Endothelial cell of umbilical vein (primary cell): ENCODE measurements at regions not wholly inside any gene's neighbourhood (a gene's known extent, or its start where the extent isn't known, plus 50 kb on each side); places are given as distances from the start of the nearest gene placed in this dataset.

Experiments used
- BruUV-seq: library from RNA; stranded (reverse); fragments of 400-500 nt; replicated peaks from 2 replicates; lab custom pipeline; 2021; lab: Mats Ljungman, UMichigan
- CTCF ChIA-PET: fragments of 300-600, 350-600 bp; sonication (Branson Sonifier 250); formaldehyde crosslinking; loops from one replicate; lab custom pipeline; 2021; ENCODE audit warnings: antibody characterized with exemption, inconsistent platforms; lab: Charles Lee
- POLR2A ChIA-PET: fragments of 300-600, 350-600 bp; sonication (Branson Sonifier 250); formaldehyde crosslinking; loops from one replicate; lab custom pipeline; 2021; ENCODE audit warnings: antibody characterized with exemption, inconsistent platforms; lab: Charles Lee
- DNase-seq: peaks from one replicate; pipeline ENCODE4 v3.0.0-alpha.2; 2011; ENCODE audit warnings: low read depth, low spot score
- FAIRE-seq: peaks from 2 replicates; lab custom pipeline; 2011; peaks lifted over from hg19 to GRCh38; lab: Jason Lieb, UNC
- H2AFZ ChIP-seq: 2 replicates; pipeline ENCODE4 v1.6.0; 2012; ENCODE audit warnings: low read depth, low read length, control low read depth, inconsistent platforms
- H3K27ac ChIP-seq: 2 replicates; pipeline ENCODE4 v1.5.1; 2011; ENCODE audit warnings: low read depth, mild to moderate bottlenecking, control low read depth, low read length, moderate library complexity; ENCODE audit not compliant: insufficient read depth
- H3K27me3 ChIP-seq, 2 experiments: 2 replicates each; pipeline versions ENCODE4 v1.6.0 to v1.6.1; 2011; ENCODE audit warnings: low read length in 2 of 2, mixed read lengths in 1 of 2; ENCODE audit not compliant: control insufficient read depth in 2 of 2, insufficient read depth in 2 of 2
- H3K36me3 ChIP-seq, 2 experiments: 2 replicates in 1 of 2; 3 replicates in 1 of 2; pipeline ENCODE4 v1.5.1; 2011; ENCODE audit warnings: low read length in 2 of 2, mild to moderate bottlenecking in 1 of 2, moderate library complexity in 1 of 2; ENCODE audit not compliant: control insufficient read depth in 2 of 2, insufficient read depth in 2 of 2; ENCODE audit errors: extremely low read depth in 1 of 2
- H3K4me1 ChIP-seq: 3 replicates; pipeline ENCODE4 v1.5.1; 2011; ENCODE audit warnings: mild to moderate bottlenecking, low read length; ENCODE audit not compliant: control insufficient read depth, insufficient read depth; ENCODE audit errors: extremely low read depth
- H3K4me2 ChIP-seq: 2 replicates; pipeline ENCODE4 v1.6.1; 2011; ENCODE audit warnings: low read length, control low read depth, mixed read lengths; ENCODE audit not compliant: insufficient read depth
- H3K4me3 ChIP-seq, 3 experiments: fragments of 200-600 bp in 1 of 3; sonication (generic), shearing (Covaris generic) in 1 of 3; replicated peaks in 1 of 3; 2 replicates each; pipeline ENCODE4 v1.5.1; 2011 to 2016; ENCODE audit warnings: control low read depth in 3 of 3, low read length in 3 of 3, mild to moderate bottlenecking in 2 of 3, inconsistent platforms in 1 of 3, low read depth in 1 of 3, moderate library complexity in 1 of 3; ENCODE audit not compliant: insufficient read depth in 1 of 3
- H3K79me2 ChIP-seq: 2 replicates; pipeline ENCODE4 v1.6.0; 2012; ENCODE audit warnings: low read length, inconsistent platforms; ENCODE audit not compliant: control insufficient read depth, insufficient read depth
- H3K9ac ChIP-seq: replicated peaks from 2 replicates; pipeline ENCODE3; 2011; ENCODE audit warnings: low read length, control low read depth; ENCODE audit not compliant: insufficient read depth; ENCODE audit errors: extremely low read depth
- H3K9me1 ChIP-seq: replicated peaks from 3 replicates; pipeline ENCODE4 v1.6.0; 2011; ENCODE audit warnings: mild to moderate bottlenecking, low read length; ENCODE audit not compliant: control insufficient read depth, insufficient read depth; ENCODE audit errors: extremely low read depth
- H3K9me3 ChIP-seq: replicated peaks from 2 replicates; pipeline ENCODE4 v1.5.1; 2012; ENCODE audit warnings: low read length, inconsistent platforms; ENCODE audit not compliant: control insufficient read depth, insufficient read depth
- H4K20me1 ChIP-seq: replicated peaks from 2 replicates; pipeline ENCODE3; 2011; ENCODE audit warnings: mild to moderate bottlenecking, low read length; ENCODE audit not compliant: control insufficient read depth, insufficient read depth; ENCODE audit errors: extremely low read depth
- EZH2 ChIP-seq: IDR thresholded peaks from 2 replicates; pipeline ENCODE4 v1.6.1; 2012; ENCODE audit warnings: borderline replicate concordance, low read depth, mild to moderate bottlenecking, moderate library complexity, low read length, inconsistent platforms; ENCODE audit not compliant: severe bottlenecking
- FOS ChIP-seq: IDR thresholded peaks from 2 replicates; pipeline ENCODE4 v1.6.1; 2011; ENCODE audit warnings: mild to moderate bottlenecking, low read length, moderate library complexity, borderline replicate concordance; ENCODE audit not compliant: insufficient read depth
- GATA2 ChIP-seq: IDR thresholded peaks from 2 replicates; pipeline ENCODE4 v1.7.0; 2011; ENCODE audit warnings: low read depth, mild to moderate bottlenecking, moderate library complexity, mixed read lengths, low read length; ENCODE audit not compliant: insufficient read length, insufficient read depth
- JUN ChIP-seq: IDR thresholded peaks from 2 replicates; pipeline ENCODE4 v1.6.1; 2011; ENCODE audit warnings: borderline replicate concordance, low read depth; ENCODE audit not compliant: insufficient read length, insufficient read depth
- MYC ChIP-seq: IDR thresholded peaks from one replicate; pipeline ENCODE4 v1.6.1; 2011; ENCODE audit warnings: mild to moderate bottlenecking, low read depth, low read length
- POLR2A ChIP-seq: IDR thresholded peaks from 2 replicates; pipeline ENCODE4 v1.6.1; 2012; ENCODE audit warnings: low read depth, mild to moderate bottlenecking, control low read depth, low read length
- POLR2AphosphoS5 ChIP-seq: IDR thresholded peaks from 2 replicates; pipeline ENCODE4 v1.6.1; 2012; ENCODE audit warnings: low read depth, mild to moderate bottlenecking, control low read depth, low read length, moderate library complexity; ENCODE audit not compliant: insufficient read depth
- dilution Hi-C: fragments of 300-500 bp; cut with MboI; formaldehyde crosslinking; loops from one replicate; pipeline ENCODE4 v1.15.0; 2019; ENCODE audit warnings: low sequenced_read_pairs; ENCODE audit not compliant: extremely low pct_ligation_motif_present
- intact Hi-C: fragments of 100-400 bp; cut with micrococcal nuclease; formaldehyde crosslinking; loops from one replicate; pipeline ENCODE4 v1.10.0; 2022
- TF ChIP-seq, protein P1 (sequence below), 2 donors: IDR thresholded peaks; 1 replicate in 1 of 2; 2 replicates in 1 of 2; pipeline ENCODE4 v1.5.1; 2011; ENCODE audit warnings: low read length in 2 of 2, mild to moderate bottlenecking in 2 of 2, moderate library complexity in 2 of 2, control low read depth in 1 of 2, inconsistent platforms in 1 of 2, low read depth in 1 of 2; ENCODE audit not compliant: insufficient read depth in 1 of 2; ENCODE audit errors: extremely low read depth in 1 of 2
- TF ChIP-seq, protein P2 (sequence below): IDR thresholded peaks from 2 replicates; pipeline ENCODE4 v1.6.1; 2011; ENCODE audit not compliant: insufficient read depth, insufficient read length

DNA sequence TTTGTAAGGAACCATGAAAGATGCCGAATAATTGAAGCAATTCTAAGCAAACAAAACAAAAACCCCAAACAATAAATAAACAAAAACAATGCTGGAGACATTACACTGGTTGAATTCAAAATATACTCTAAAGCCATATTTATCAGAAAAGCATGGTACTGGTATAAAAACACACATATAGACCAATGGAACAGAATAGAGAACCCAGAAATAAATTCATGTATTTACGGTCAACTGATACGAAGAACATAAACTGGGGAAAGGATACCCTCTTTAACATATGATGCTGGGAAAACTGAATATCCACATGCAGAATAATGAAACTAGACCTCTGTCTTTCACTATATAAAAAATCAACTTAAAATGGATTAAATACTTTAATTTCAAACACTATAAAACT is 214.3 kb upstream of the PDZRN3 start:
- TF ChIP-seq MYC (no peak), FOS (no peak), POLR2A (no peak), POLR2AphosphoS5 (no peak), EZH2 (no peak), GATA2 (no peak), JUN (no peak)
- TF ChIP-seq, protein P1, sequence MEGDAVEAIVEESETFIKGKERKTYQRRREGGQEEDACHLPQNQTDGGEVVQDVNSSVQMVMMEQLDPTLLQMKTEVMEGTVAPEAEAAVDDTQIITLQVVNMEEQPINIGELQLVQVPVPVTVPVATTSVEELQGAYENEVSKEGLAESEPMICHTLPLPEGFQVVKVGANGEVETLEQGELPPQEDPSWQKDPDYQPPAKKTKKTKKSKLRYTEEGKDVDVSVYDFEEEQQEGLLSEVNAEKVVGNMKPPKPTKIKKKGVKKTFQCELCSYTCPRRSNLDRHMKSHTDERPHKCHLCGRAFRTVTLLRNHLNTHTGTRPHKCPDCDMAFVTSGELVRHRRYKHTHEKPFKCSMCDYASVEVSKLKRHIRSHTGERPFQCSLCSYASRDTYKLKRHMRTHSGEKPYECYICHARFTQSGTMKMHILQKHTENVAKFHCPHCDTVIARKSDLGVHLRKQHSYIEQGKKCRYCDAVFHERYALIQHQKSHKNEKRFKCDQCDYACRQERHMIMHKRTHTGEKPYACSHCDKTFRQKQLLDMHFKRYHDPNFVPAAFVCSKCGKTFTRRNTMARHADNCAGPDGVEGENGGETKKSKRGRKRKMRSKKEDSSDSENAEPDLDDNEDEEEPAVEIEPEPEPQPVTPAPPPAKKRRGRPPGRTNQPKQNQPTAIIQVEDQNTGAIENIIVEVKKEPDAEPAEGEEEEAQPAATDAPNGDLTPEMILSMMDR (IDR thresholded peaks at IDR 0.05; ENCODE audit: extremely low read depth in 1 of 2, insufficient read depth in 1 of 2, low read depth in 1 of 2, low read length in 2 of 2): no peak
- TF ChIP-seq, protein P2, sequence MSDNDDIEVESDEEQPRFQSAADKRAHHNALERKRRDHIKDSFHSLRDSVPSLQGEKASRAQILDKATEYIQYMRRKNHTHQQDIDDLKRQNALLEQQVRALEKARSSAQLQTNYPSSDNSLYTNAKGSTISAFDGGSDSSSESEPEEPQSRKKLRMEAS: no peak
- no peak overlapping the region for H3K9ac ChIP-seq
- H2AFZ ChIP-seq: no peak overlapping the region
- H3K79me2 ChIP-seq: no peaks in the 10 kb centered on the region
- H4K20me1 ChIP-seq: no peaks in the 10 kb centered on the region
- H3K27me3 ChIP-seq: no peaks in the 10 kb centered on the region
- no TSS peak for BruUV-seq
- ChIA-PET POLR2A (no interaction called here), CTCF (no interaction called here)
- H3K9me1 ChIP-seq: no peaks in the 10 kb centered on the region
- H3K36me3 ChIP-seq: no peaks in the 10 kb centered on the region
- no peak overlapping the region for H3K4me2 ChIP-seq
- FAIRE-seq (no peak), DNase-seq (no peak)
- intact Hi-C loops (no loop called here), dilution Hi-C loops (no loop called here)
- no peak overlapping the region for H3K27ac ChIP-seq
- H3K4me1 ChIP-seq: no peaks in the 10 kb centered on the region
- no peaks in the 10 kb centered on the region for H3K9me3 ChIP-seq
- H3K4me3 ChIP-seq: no peak overlapping the region
